Lower leg skin (tissue), 3 donors: ENCODE measurements at regions not wholly inside any gene's neighbourhood (a gene's known extent, or its start where the extent isn't known, plus 50 kb on each side); places are given as distances from the start of the nearest gene placed in this dataset.

Experiments
- POLR2A ChIP-seq, 2 donors: fragments of 450-650 bp; IDR thresholded peaks; one replicate each; pipeline ENCODE4 v1.6.1; 2016 to 2017; ENCODE audit warnings: antibody characterized with exemption in 2 of 2, mild to moderate bottlenecking in 1 of 2, moderate library complexity in 1 of 2
- TF ChIP-seq, protein P1 (sequence below), 3 donors: fragments of 450-650 bp; IDR thresholded peaks; one replicate each; pipeline ENCODE4 v1.5.1; 2016; ENCODE audit warnings: antibody characterized with exemption in 3 of 3, mild to moderate bottlenecking in 3 of 3, moderate library complexity in 2 of 3

DNA sequence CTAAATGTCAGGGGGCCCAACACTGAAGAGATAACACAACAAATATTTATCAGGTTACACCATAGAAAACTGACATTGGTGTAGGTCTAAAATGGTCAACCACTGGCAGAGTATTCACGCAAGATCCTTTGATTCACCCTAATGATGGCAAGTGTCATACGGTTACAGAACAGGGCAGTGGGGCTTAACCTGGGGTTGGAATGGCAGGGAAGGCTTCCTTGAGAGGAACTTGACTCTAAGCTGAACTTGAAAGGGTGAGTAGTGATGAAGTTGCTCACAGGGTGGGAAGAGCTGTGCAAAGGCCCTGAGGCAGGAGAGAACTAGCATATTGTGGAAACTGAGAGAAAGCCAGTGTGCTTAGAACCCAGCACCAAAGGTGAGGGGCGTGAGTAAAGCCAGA lies 97.1 kb upstream of the MVB12B start:
- TF ChIP-seq, protein P1, sequence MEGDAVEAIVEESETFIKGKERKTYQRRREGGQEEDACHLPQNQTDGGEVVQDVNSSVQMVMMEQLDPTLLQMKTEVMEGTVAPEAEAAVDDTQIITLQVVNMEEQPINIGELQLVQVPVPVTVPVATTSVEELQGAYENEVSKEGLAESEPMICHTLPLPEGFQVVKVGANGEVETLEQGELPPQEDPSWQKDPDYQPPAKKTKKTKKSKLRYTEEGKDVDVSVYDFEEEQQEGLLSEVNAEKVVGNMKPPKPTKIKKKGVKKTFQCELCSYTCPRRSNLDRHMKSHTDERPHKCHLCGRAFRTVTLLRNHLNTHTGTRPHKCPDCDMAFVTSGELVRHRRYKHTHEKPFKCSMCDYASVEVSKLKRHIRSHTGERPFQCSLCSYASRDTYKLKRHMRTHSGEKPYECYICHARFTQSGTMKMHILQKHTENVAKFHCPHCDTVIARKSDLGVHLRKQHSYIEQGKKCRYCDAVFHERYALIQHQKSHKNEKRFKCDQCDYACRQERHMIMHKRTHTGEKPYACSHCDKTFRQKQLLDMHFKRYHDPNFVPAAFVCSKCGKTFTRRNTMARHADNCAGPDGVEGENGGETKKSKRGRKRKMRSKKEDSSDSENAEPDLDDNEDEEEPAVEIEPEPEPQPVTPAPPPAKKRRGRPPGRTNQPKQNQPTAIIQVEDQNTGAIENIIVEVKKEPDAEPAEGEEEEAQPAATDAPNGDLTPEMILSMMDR (IDR thresholded peaks at IDR 0.05), result no peak
- TF ChIP-seq POLR2A (IDR thresholded peaks at IDR 0.05), result no peak
